Natural killer cell treated with Interleukin-12 subunit alpha and Interleukin-12 subunit beta and Interleukin-15 and Interleukin-18, amount 100 ng/mL, for 72 hours (primary cell): ENCODE measurements at regions not wholly inside any gene's neighbourhood (a gene's known extent, or its start where the extent isn't known, plus 50 kb on each side); places are given as distances from the start of the nearest gene placed in this dataset.

Experiments used
- ATAC-seq, 2 donors: fragments of 150-1000 bp; cut with Tn5 transposase in 1 of 2; sonication (Bioruptor Pico), chemical (Tn5 transposase) in 1 of 2; 2 replicates each; pipeline ENCODE4 v1.10.0; 2021
- DNase-seq: peaks from one replicate; pipeline ENCODE4 v3.0.0; 2022; ENCODE audit warnings: low spot score
- H3K27ac Mint-ChIP-seq, 2 donors: 1 replicate in 1 of 2; 2 replicates in 1 of 2; pipeline ENCODE4 v1.8.0; 2022; ENCODE audit warnings: mixed read lengths in 2 of 2, mild to moderate bottlenecking in 1 of 2, moderate library complexity in 1 of 2
- H3K27me3 Mint-ChIP-seq, 2 donors: 1 replicate in 1 of 2; 2 replicates in 1 of 2; pipeline ENCODE4 v1.8.0; 2022; ENCODE audit warnings: mixed read lengths in 2 of 2
- H3K36me3 Mint-ChIP-seq: one replicate; pipeline ENCODE4 v1.8.0; 2022; ENCODE audit warnings: mixed read lengths
- H3K4me1 Mint-ChIP-seq, 2 donors: 1 replicate in 1 of 2; 2 replicates in 1 of 2; pipeline ENCODE4 v1.8.0; 2022; ENCODE audit warnings: low read depth in 2 of 2, mixed read lengths in 2 of 2, mild to moderate bottlenecking in 1 of 2
- H3K4me3 Mint-ChIP-seq: one replicate; pipeline ENCODE4 v1.8.0; 2022; ENCODE audit warnings: mixed read lengths
- H3K9me3 Mint-ChIP-seq: 2 replicates; pipeline ENCODE4 v1.8.0; 2022; ENCODE audit warnings: mixed read lengths

DNA sequence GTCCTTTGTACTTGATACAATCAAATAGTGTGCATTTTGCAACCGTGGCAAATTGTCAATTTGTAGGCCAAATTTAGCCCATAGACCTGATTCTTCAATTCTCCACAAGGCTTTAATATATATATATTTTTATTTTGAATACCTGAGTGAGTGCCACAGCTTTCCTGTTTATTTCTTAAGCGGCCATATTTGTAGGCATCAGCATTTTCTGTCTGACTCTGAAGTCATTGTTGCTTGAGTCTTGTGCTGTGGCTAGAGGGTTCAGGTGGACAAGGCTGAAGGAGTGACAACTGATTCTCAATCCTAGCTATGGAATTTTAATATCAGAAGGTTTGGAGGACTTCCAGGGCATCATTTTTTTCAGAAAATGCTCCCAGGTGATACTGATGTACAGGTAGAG, 75.6 kb upstream of the NAALADL2 start:
- H3K36me3 Mint-ChIP-seq, result no peaks in the 10 kb centered on the region

GRCh38 chr3:174784206-174784934, 74.8 kb upstream of the NAALADL2 start:
- no peak overlapping the region for H3K27ac Mint-ChIP-seq
- no peaks in the 10 kb centered on the region for H3K4me1 Mint-ChIP-seq
- ATAC-seq (no peak), DNase-seq (no peak)
- H3K36me3 Mint-ChIP-seq, result no peaks in the 10 kb centered on the region
- H3K27me3 Mint-ChIP-seq, result no peaks in the 10 kb centered on the region
- H3K4me3 Mint-ChIP-seq, result no peak overlapping the region
- peaks cover 14% of the 10 kb centered on the region for H3K9me3 Mint-ChIP-seq

More for the DNA sequence above, 75.6 kb upstream of the NAALADL2 start:
- ATAC-seq (no peak), DNase-seq (no peak)
- Mint-ChIP-seq H3K27ac (no peak overlapping the region), H3K9me3 (peaks cover 11% of the 10 kb centered on the region), H3K27me3 (no peaks in the 10 kb centered on the region), H3K4me1 (no peaks in the 10 kb centered on the region), H3K4me3 (no peak overlapping the region)

GRCh38 chr3:174786825-174787224, 72.3 kb upstream of the NAALADL2 start:
- ATAC-seq, result no peak
- no peaks in the 10 kb centered on the region for H3K27me3 Mint-ChIP-seq
- H3K9me3 Mint-ChIP-seq, result peaks cover 10% of the 10 kb centered on the region
- H3K36me3 Mint-ChIP-seq, result no peaks in the 10 kb centered on the region
- DNase-seq, result no peak
- no peak overlapping the region for H3K4me3 Mint-ChIP-seq
- no peak overlapping the region for H3K27ac Mint-ChIP-seq
- no peaks in the 10 kb centered on the region for H3K4me1 Mint-ChIP-seq

DNA sequence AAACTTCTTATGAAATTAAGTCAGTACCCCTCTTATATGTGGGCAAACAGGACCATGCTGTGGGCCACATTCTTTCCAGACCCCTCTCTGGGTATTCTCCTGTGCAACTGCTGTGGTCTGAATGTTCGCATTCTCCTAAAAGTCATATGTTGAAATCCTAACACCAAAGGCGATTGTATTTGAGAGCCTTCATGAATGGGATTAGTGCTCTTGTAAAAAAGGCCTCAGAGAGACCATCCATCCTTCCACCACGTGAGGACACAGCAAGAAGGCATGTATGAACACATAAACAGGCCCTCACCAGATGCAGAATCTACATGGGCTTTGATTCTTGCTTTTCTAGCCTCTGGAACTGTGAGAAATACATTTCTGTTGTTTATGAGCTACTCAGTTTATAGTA, 68.0 kb upstream of the NAALADL2 start:
- Mint-ChIP-seq H3K36me3 (no peaks in the 10 kb centered on the region), H3K4me3 (no peak overlapping the region), H3K9me3 (peaks cover 11% of the 10 kb centered on the region)

GRCh38 chr3:174792864-174793263, 66.3 kb upstream of the NAALADL2 start:
- peaks cover 15% of the 10 kb centered on the region for H3K9me3 Mint-ChIP-seq
- no peak overlapping the region for H3K4me3 Mint-ChIP-seq
- H3K4me1 Mint-ChIP-seq, result no peaks in the 10 kb centered on the region
- peaks cover 4% of the 10 kb centered on the region for H3K36me3 Mint-ChIP-seq
- DNase-seq (no peak), ATAC-seq (no peak)
- H3K27ac Mint-ChIP-seq, result no peak overlapping the region
- H3K27me3 Mint-ChIP-seq, result no peaks in the 10 kb centered on the region

More for the DNA sequence above, 68.0 kb upstream of the NAALADL2 start:
- ATAC-seq (no peak), DNase-seq (no peak)
- H3K27me3 Mint-ChIP-seq, result no peaks in the 10 kb centered on the region
- H3K4me1 Mint-ChIP-seq, result no peaks in the 10 kb centered on the region
- no peak overlapping the region for H3K27ac Mint-ChIP-seq
